ENCODE measurements at regions not wholly inside any gene's neighbourhood (a gene's known extent, or its start where the extent isn't known, plus 50 kb on each side); places are given as distances from the start of the nearest gene placed in this dataset.
"Not testable (repeated sequence)": the region's sequence is repeated elsewhere in the genome, so short reads cannot be mapped to it uniquely, and the experiment has no call there.

- no peak for DNase-seq
These were observed 141.5 kb downstream of the OR2B2 start for GRCh38 chr6:27770724-27771123.

DNA sequence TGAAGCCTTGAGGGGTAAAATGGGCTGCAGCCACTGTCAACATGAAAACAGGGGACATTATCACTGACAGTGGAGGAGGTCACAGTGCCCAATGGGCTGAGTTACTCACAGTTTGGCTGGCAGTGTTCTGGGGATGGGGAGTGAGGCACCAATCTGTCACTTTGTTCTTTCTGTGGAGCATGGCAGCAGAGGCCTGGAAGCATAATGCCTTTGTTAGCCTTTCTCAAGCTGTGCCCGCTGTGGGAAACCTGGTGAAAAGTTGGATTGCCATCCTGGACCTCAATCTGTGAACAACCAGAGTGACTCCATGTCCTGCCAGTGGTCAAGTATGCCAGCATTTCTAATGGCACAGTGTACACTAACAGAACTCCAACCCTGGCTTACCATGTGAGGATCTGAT is 143.6 kb downstream of the OR2B2 start:
- no peak for DNase-seq

GRCh38 chr6:27767851-27768250 is 144.3 kb downstream of the OR2B2 start:
- DNase-seq: no peak

DNA sequence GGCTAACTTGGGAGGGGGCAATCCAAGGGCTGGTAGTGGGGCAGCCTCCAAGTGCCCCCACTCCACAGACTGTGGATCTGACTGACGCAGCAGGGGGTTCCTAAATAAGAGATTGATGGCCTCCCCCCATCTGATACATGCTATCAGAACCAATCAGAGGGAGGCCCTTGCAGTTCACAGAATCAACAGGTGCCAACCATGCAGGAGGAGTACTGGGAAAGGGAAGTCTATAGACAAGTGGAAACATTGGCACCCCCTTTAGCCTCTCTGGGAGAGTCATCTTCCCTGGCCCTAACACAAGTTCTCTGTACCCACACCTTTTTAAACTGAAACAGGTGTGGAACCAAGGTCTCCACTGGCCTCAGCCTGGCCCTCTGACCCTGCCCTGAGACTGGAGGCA is 145.8 kb downstream of the OR2B2 start:
- no peak for DNase-seq

DNA sequence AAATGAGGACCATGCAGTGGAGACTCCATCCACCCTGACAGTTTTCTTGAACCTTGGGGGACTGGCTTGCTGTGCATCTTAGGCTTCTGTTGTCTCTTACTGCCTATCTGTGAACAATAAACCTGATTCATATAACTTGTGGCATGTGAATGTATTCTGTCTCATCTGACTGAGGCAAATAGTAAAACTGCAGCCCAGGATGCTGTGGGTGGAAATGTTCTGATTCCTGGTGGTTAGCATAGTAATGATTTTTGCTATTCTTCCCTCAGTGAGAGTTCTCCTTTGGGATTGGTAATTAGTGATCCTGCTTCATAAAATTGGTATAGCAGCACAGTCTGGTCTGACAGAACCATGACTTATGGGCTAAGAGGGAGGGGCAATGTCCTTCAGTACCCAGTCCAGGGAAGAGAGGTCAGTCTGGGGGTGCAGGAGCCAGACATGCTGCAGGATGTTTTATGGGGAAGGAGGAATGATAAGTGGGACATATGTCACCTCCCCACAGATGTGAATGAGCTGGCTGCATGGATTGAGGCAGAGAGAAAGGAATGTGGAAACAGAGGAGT is 147.1 kb downstream of the OR2B2 start:
- DNase-seq: no peak

DNA sequence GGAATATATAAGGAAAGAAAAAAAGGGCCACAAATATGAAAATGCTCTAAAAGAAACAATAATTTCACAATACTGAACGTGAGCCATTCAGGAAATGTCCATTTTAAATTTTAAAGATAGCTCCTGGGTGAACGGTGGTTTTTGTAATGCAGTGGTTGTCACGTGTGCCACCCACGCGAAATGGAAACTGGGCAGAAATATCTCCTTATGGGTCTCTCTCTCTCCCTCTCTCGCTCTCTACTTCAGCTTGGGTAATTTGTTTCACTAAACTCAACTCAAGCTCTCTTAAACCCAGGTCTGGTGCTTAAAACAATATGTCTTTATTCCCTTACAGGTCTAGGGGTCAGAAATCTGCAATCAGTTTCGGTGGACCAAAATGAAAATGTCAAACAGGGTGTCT is 150.8 kb downstream of the OR2B2 start:
- peak; percentile 43 for DNase-seq

DNA sequence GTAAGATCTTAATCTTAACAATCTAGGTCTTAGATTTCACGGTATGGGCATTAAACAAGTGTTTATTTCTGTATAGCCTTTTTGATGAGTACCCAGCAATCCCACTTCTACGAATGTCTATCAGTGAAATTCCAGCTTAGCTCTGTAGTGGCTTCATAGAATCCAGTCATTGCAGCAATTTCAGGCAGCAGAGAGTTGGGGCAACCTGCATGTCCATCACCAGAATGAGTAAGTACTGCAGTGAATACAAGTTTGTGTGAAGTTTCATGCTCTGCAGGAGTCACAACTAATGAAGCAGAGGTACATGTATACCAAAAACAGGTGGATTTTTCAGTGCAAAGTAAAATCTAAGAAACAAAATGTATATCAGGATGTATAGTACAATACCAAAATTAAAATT is 151.7 kb downstream of the OR2B2 start:
- no peak for DNase-seq

GRCh38 chr6:27759930-27760329 is 152.3 kb downstream of the OR2B2 start:
- DNase-seq: no peak

DNA sequence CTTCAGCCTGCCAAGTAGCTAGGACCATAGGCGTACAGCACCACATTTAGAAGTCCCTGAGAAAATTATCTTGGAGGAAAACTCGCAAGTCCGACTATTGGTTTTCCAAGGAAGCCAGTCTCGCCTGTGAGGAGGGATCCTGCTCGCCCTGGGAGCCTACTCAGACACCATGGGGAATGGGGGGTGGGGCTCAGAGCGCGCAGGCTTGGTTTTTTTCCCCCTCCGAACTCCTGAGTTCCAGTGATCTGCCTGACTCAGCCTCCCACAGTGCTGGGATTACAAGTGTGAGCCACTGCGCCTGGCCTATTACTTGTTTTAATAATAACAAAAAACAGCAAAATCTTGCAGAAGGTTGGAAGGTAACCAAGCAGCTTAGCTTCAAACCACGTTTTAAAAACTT is 153.7 kb downstream of the OR2B2 start:
- DNase-seq: no peak

- DNase-seq: peak; percentile 54
These were observed 154.9 kb downstream of the OR2B2 start for GRCh38 chr6:27757307-27757706.

DNA sequence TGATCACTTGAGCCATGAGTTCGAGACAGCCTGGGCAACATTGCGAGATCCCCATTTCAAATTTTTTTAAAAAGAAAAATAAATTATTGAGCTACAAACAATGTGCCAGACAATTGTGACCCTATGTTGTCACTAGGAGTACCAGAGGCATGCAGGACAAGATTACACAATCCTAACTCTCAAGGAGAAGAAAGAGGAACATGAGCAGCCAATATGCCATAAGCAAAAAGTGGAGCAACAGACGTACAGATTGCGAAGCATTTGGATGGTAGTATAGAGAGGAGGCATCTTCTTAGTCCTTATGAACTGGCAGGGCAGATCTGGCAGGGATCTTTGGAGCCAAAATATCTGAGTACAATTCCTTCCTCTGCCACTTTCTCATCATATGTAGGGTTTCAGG is 156.4 kb downstream of the OR2B2 start:
- DNase-seq: no peak

DNA sequence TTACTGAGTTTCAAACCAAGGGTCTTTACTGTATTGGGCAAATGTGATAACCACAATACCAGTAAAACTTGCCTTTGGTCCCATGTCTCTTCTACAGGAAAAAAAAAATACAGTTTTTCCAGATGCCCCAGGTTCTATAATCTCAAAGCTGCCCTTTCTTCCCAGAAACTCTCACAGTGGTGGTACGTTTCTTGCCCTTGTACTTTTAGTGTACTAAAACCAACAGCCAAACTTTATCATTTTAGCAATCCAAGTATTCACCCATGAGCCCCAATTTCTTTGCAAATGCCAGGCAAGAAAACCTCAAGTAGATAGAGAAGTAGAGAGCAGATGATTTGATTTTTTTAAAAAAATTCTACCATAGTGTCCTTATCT is 157.8 kb downstream of the OR2B2 start:
- DNase-seq: no peak

DNA sequence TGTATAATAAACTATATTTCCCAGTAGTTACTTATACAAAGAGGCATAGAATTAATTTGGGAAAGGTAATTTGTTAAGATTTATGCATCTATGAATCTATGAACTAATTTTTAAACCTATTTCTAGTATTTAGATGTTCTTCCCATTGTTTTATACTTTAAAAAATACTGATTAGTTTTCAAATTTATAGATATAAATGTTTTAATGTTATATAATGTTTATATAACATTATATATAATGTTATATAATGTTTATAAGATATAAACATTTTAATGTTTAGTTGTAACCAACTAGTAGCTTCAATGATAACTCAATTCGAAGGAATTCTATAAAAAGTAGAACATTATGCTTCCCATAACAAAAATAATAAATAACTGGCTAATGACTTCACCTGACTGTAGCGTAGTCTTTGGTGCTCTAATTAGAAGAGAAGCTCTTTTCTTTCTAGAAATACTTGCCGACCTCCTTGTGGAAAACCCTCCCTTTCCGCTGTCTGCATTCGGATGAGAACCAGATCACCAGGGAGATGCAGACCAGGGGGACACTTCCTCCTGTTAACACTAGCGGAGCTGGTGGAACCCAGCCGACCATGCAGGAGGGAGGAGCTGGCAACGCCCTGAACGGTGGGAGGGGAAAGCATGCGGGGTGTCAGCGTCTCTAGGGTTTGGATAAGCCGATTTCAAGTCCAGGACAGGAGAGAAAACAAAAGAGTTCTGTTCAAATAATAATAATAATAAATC is 158.4 kb downstream of the OR2B2 start:
- peak; percentile 71 for DNase-seq

DNA sequence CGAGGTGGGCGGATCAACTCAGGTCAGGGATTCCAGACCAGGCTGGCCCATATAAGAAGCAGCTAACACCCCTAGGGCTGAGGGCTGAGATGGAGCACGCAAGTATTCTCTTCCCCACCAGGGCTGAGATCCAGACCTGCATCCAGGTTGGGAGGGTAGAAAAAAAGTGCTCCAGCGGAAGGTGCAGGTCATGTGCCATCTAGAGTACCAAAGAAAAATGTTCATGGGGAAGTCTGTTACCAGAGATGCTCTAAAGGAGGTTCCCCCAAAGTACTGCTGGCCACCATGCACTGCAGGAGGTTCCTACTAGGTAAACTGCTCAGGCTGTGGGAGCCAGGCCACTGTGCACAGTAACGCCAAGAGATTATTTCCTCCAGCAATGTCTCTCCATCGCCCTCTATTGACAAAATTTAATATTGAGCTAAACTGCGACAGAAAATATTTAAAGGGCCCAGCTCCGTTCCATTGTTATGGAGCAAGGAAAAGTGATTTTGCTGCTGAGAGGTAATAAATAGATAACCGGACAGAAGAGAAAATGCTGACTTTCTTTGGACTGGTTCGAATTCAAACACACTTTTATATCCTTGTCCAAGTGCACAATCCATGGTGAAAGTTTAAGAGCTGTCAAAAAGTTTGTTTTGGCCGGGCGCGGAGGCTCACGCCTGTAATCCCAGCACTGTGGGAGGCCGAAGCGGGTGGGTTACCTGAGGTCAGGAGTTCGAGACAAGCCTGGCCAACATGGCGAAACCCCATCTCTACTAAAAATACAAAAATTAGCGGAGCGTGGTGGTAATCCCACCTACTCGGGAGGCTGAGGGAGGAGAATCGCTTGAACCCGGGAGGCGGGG is 159.9 kb downstream of the OR2B2 start:
- peak; percentile 35 for DNase-seq

DNA sequence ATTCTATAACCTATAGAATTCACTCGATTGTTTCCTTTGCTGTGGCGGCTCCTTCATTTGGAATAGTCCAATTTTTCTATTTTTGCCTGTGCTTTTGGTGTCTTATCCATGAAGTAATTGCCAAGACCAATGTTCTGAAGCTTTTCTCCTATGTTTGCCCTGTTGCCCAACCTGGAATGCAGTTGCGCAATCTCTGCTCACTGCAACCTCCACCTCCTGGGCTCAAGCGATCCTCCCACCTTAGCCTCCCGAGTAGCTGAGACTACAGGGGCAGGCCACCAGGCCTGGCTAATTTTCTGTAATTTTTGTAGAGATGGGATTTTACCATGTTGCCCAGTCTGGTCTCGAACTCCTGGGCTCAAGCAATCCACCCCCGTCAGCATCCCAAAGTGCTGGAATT is 163.5 kb downstream of the OR2B2 start:
- no peak for DNase-seq

- DNase-seq: no peak
These were observed 164.6 kb downstream of the OR2B2 start for GRCh38 chr6:27747637-27748036.

- DNase-seq: not testable (repeated sequence)
These were observed 165.3 kb downstream of the OR2B2 start for GRCh38 chr6:27746860-27747259.

- no peak for DNase-seq
These were observed 168.4 kb downstream of the OR2B2 start for GRCh38 chr6:27743787-27744186.

DNA sequence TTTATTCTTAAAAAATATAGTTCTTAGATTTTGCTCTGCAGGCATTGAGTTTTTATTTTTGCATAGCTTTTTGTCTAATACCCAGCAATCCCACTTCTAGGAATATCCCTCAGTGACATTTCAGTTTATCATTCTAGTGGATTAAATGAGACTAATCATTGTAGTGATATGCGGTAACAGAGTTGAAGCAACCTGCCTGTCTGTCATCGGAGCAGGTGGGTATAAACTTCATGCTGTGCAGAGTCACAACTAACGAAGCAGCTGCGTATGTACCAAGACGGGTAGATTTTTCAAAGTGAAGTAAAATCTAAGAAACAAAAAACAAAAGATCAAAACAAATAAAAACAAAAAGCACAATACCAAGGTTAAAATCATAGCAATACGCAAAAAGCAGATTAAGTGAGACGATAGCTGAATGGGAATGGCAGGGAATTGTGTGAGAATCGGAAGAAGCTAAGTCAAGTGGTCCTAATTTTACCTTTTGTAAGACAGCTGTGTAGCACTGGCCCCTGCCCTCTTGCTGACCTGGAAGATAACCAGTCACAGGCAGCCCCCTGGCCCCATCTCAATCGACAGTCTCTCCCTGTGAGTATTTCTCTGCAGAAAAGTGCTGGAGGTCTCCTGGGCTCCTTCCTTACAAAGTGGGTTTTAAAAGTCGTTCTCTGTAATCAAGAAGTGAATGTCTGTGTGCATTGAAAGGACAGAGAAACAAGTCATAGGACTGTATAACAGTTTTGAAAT is 169.2 kb downstream of the OR2B2 start:
- DNase-seq: no peak

DNA sequence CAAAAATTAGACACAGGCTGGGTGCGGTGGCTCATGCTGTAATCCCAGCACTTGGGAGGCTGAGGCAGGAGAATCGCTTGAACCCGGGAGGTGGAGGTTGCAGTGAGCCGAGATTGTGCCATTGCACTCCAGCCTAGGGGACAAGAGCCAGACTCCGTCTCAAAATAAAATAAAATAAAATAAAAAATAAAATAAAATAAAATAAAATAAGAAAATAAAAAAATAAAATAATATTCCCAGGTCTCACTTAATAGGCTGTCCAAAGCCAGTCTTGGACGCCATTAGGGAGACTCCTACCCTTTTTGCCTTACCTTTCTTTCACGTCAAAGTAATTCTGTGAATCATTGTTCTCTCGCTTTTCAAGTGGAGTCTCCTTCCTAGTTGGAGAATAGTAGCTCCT is 172.3 kb downstream of the OR2B2 start:
- not testable (repeated sequence) for DNase-seq

- no peak for DNase-seq
These were observed 175.5 kb downstream of the OR2B2 start for GRCh38 chr6:27736686-27737085.

- no peak for DNase-seq
These were observed 183.8 kb downstream of the OR2B2 start for GRCh38 chr6:27728442-27728841.

DNA sequence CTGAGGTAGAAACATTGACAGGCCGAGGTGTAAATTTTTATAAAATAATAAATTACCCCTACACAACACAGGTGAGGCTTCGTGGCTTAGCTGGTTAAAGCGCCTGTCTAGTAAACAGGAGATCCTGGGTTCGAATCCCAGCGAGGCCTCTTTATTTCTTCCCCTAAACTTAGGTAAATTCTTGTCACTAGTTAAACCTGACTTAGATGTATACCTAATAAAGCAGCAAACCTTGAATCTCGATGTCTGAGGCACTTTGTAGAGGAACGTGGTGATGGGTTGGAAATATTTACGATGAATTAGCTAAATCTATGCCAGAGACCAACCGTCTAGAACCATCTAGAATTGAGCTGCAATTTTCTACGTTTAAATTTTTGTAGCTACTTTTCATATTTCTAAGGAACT is 185.6 kb downstream of the OR2B2 start:
- DNase-seq: no peak

All from activated CD8-positive, alpha-beta memory T cell treated with anti-CD3 and anti-CD28 coated beads, Interleukin-2, amount 50 U/mL, for 4 hours (primary cell).